Jurkat, Clone E6-1 (cell line): ENCODE measurements at regions not wholly inside any gene's neighbourhood (a gene's known extent, or its start where the extent isn't known, plus 50 kb on each side); places are given as distances from the start of the nearest gene placed in this dataset.
"Not testable (repeated sequence)": the region's sequence is repeated elsewhere in the genome, so short reads cannot be mapped to it uniquely, and the experiment has no call there.

Experiments used
- DNase-seq: peaks from one replicate; pipeline ENCODE4 v3.0.0-alpha.2; 2011; ENCODE audit warnings: low read depth, low spot score
- H3K4me3 ChIP-seq: 2 replicates; pipeline ENCODE4 v1.5.1; 2011; ENCODE audit warnings: mild to moderate bottlenecking, low read length, control low read depth, moderate library complexity

GRCh38 chr12:88683628-88684027 is 103.4 kb upstream of the KITLG start:
- no peak for DNase-seq
- H3K4me3 ChIP-seq, result no peak overlapping the region

- no peak overlapping the region for H3K4me3 ChIP-seq
Observed at GRCh38 chr12:88681271-88681670, 101.0 kb upstream of the KITLG start.

GRCh38 chr12:88677464-88677863 is 97.2 kb upstream of the KITLG start:
- no peak for DNase-seq
- H3K4me3 ChIP-seq, result no peak overlapping the region

More at GRCh38 chr12:88681271-88681670, 101.0 kb upstream of the KITLG start:
- no peak for DNase-seq

- not testable (repeated sequence) for DNase-seq, H3K4me3 ChIP-seq
Observed at GRCh38 chr12:88667615-88668014, 87.3 kb upstream of the KITLG start.

GRCh38 chr12:88665071-88665470 is 84.8 kb upstream of the KITLG start:
- H3K4me3 ChIP-seq, result no peak overlapping the region
- DNase-seq, result no peak

GRCh38 chr12:88662961-88663360 is 82.7 kb upstream of the KITLG start:
- no peak overlapping the region for H3K4me3 ChIP-seq
- DNase-seq, result no peak

GRCh38 chr12:88662093-88662492 is 81.8 kb upstream of the KITLG start:
- no peak for DNase-seq
- H3K4me3 ChIP-seq, result no peak overlapping the region

- no peak overlapping the region for H3K4me3 ChIP-seq
- no peak for DNase-seq
Observed at GRCh38 chr12:88658009-88658408, 77.7 kb upstream of the KITLG start.

GRCh38 chr12:88650715-88651114 is 70.4 kb upstream of the KITLG start:
- no peak for DNase-seq
- no peak overlapping the region for H3K4me3 ChIP-seq

GRCh38 chr12:88648625-88649024 is 68.4 kb upstream of the KITLG start:
- no peak for DNase-seq
- no peak overlapping the region for H3K4me3 ChIP-seq

GRCh38 chr12:88646824-88647223 is 66.6 kb upstream of the KITLG start:
- DNase-seq, result no peak
- H3K4me3 ChIP-seq, result no peak overlapping the region

GRCh38 chr12:88645816-88646215 is 65.5 kb upstream of the KITLG start:
- H3K4me3 ChIP-seq, result no peak overlapping the region
- no peak for DNase-seq

- no peak for DNase-seq
- no peak overlapping the region for H3K4me3 ChIP-seq
Observed at GRCh38 chr12:88644946-88645702, 64.9 kb upstream of the KITLG start.

- no peak overlapping the region for H3K4me3 ChIP-seq
- no peak for DNase-seq
Observed at GRCh38 chr12:88643685-88644084, 63.4 kb upstream of the KITLG start.

- H3K4me3 ChIP-seq, result no peak overlapping the region
- no peak for DNase-seq
Observed at GRCh38 chr12:88642675-88643431, 62.6 kb upstream of the KITLG start.

GRCh38 chr12:88638966-88639760 is 58.9 kb upstream of the KITLG start:
- DNase-seq, result no peak
- H3K4me3 ChIP-seq, result no peak overlapping the region

GRCh38 chr12:88638388-88638787 is 58.1 kb upstream of the KITLG start:
- H3K4me3 ChIP-seq, result no peak overlapping the region
- DNase-seq, result no peak

- H3K4me3 ChIP-seq, result no peak overlapping the region
- DNase-seq, result no peak
Observed at GRCh38 chr12:88634008-88634407, 53.7 kb upstream of the KITLG start.

- DNase-seq, result no peak
- no peak overlapping the region for H3K4me3 ChIP-seq
Observed at GRCh38 chr12:88633312-88633711, 53.0 kb upstream of the KITLG start.

- no peak overlapping the region for H3K4me3 ChIP-seq
- no peak for DNase-seq
Observed at GRCh38 chr12:88630561-88630960, 50.3 kb upstream of the KITLG start.
